GM19395 (cell line): ENCODE measurements at regions not wholly inside any gene's neighbourhood (a gene's known extent, or its start where the extent isn't known, plus 50 kb on each side); places are given as distances from the start of the nearest gene placed in this dataset.

ENCODE experiments used
- ATAC-seq: cut with Tn5 transposase; IDR thresholded peaks from one replicate; pipeline ENCODE4 v1.9.1; 2021; ENCODE audit warnings: mild to moderate bottlenecking, moderate library complexity; ENCODE audit not compliant: unreplicated experiment

GRCh38 chr14:34931206-34931605 is 51.6 kb upstream of the SRP54 start:
- peak; percentile 45 for ATAC-seq

GRCh38 chr14:34930591-34931091 is 52.2 kb upstream of the SRP54 start:
- ATAC-seq: peak; percentile 84

- no peak for ATAC-seq
Measured at GRCh38 chr14:34926552-34926951, 51.4 kb upstream of the BAZ1A start.
